Esophagus squamous epithelium (tissue), 4 donors: ENCODE measurements at regions not wholly inside any gene's neighbourhood (a gene's known extent, or its start where the extent isn't known, plus 50 kb on each side); places are given as distances from the start of the nearest gene placed in this dataset.

Experiments
- CTCF ChIP-seq, 6 experiments: fragments of 450-650 bp in 4 of 6; fragments of 200-600 bp in 2 of 6; sonication (generic) in 2 of 6; IDR thresholded peaks; one replicate each; pipeline ENCODE4 v1.5.1; 2016 to 2019; ENCODE audit warnings: antibody characterized with exemption in 6 of 6, mild to moderate bottlenecking in 4 of 6, moderate library complexity in 4 of 6
- POLR2A ChIP-seq, 4 donors: fragments of 450-650 bp; IDR thresholded peaks; one replicate each; pipeline ENCODE4 v1.6.1; 2017; ENCODE audit warnings: antibody characterized with exemption in 4 of 4, mild to moderate bottlenecking in 4 of 4, moderate library complexity in 3 of 4

GRCh38 chr4:53861856-53862610 lies 202.4 kb downstream of the CHIC2 start:
- TF ChIP-seq CTCF (IDR thresholded peaks at IDR 0.05) (no peak), POLR2A (IDR thresholded peaks at IDR 0.05) (no peak)
